Erythroblast (primary cell): ENCODE measurements at regions not wholly inside any gene's neighbourhood (a gene's known extent, or its start where the extent isn't known, plus 50 kb on each side); places are given as distances from the start of the nearest gene placed in this dataset.

ENCODE experiments used
- GATA1 ChIP-seq: IDR thresholded peaks from 2 replicates; pipeline ENCODE4 v1.6.1; 2011; ENCODE audit warnings: low read depth, mild to moderate bottlenecking, control low read depth, low read length, moderate library complexity
- POLR2A ChIP-seq: IDR thresholded peaks from 2 replicates; pipeline ENCODE4 v1.6.1; 2011; ENCODE audit warnings: mild to moderate bottlenecking, low read length

DNA sequence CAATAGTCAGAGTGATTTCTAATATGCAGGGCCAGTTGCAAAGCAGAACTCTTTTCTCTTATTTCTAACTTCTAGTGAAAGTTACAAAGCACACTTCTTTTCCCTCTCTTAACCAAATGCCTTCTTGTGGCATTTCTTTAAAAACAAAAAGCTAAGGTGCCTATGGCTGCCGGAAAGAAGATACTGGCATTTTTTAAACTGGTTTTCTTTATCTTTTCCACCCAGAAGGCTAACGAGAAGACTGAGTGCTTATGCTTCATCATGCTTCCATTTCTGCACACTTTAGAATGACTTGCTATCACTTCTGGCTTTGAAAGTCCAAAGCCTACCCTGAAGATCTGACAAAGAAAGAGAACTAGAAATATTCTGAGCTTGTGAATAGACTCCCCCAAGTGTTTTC lies 141.3 kb downstream of the P2RY1 start:
- TF ChIP-seq POLR2A (peak; percentile 37), GATA1 (no peak)
